PFSK-1 (cell line): ENCODE measurements at regions not wholly inside any gene's neighbourhood (a gene's known extent, or its start where the extent isn't known, plus 50 kb on each side); places are given as distances from the start of the nearest gene placed in this dataset.

ENCODE experiments used
- POLR2AphosphoS5 ChIP-seq: IDR thresholded peaks from 2 replicates; pipeline ENCODE4 v1.6.1; 2012; ENCODE audit warnings: low read depth, mild to moderate bottlenecking, control low read depth, low read length, moderate library complexity
- REST ChIP-seq, 2 experiments: IDR thresholded peaks; 2 replicates each; pipeline versions ENCODE4 v1.6.1 to v1.8.0; 2011 to 2012; ENCODE audit warnings: low read depth in 2 of 2, low read length in 2 of 2, control low read depth in 1 of 2, inconsistent platforms in 1 of 2, mild to moderate bottlenecking in 1 of 2, moderate library complexity in 1 of 2; ENCODE audit not compliant: insufficient read depth in 1 of 2
- TAF1 ChIP-seq: IDR thresholded peaks from 2 replicates; pipeline ENCODE4 v1.6.1; 2012; ENCODE audit warnings: low read length, control low read depth, borderline replicate concordance; ENCODE audit not compliant: insufficient read depth

- TF ChIP-seq POLR2AphosphoS5: no peak
- no peak for TF ChIP-seq REST (IDR thresholded peaks at IDR 0.05; ENCODE audit: insufficient read depth in 1 of 2, low read depth in 2 of 2, low read length in 2 of 2)
- TF ChIP-seq TAF1: no peak
Observed at GRCh38 chr11:115587718-115588342, 83.6 kb upstream of the CADM1 start.
